ENCODE measurements at regions not wholly inside any gene's neighbourhood (a gene's known extent, or its start where the extent isn't known, plus 50 kb on each side); places are given as distances from the start of the nearest gene placed in this dataset.

GRCh38 chr6:47102331-47102730, 60.2 kb upstream of the ADGRF1 start:
- DNase-seq (no peak), ATAC-seq (no peak)
- H3K27ac Mint-ChIP-seq: no peak overlapping the region
- no peaks in the 10 kb centered on the region for H3K9me3 ChIP-seq (ENCODE audit: control insufficient read depth, low read length, poor library complexity, severe bottlenecking)
- no peaks in the 10 kb centered on the region for H3K27me3 Mint-ChIP-seq
- no peaks in the 10 kb centered on the region for H3K4me1 Mint-ChIP-seq
- H3K4me3 Mint-ChIP-seq: no peak overlapping the region
- H3K36me3 Mint-ChIP-seq (ENCODE audit: low read depth): no peaks in the 10 kb centered on the region

GRCh38 chr6:47098570-47098993, 56.5 kb upstream of the ADGRF1 start:
- Mint-ChIP-seq H3K27me3 (peaks cover 13% of the 10 kb centered on the region), H3K27ac (no peak overlapping the region)

GRCh38 chr6:47097092-47097945, 55.2 kb upstream of the ADGRF1 start:
- Mint-ChIP-seq H3K36me3 (ENCODE audit: low read depth) (no peaks in the 10 kb centered on the region), H3K4me1 (no peaks in the 10 kb centered on the region), H3K27ac (no peak overlapping the region), H3K27me3 (peaks cover 16% of the 10 kb centered on the region), H3K4me3 (no peak overlapping the region)
- H3K9me3 ChIP-seq (ENCODE audit: control insufficient read depth, low read length, poor library complexity, severe bottlenecking): no peaks in the 10 kb centered on the region
- DNase-seq (no peak), ATAC-seq (peak; percentile 52)

More at GRCh38 chr6:47098570-47098993, 56.5 kb upstream of the ADGRF1 start:
- Mint-ChIP-seq H3K4me1 (no peaks in the 10 kb centered on the region), H3K36me3 (ENCODE audit: low read depth) (no peaks in the 10 kb centered on the region), H3K4me3 (no peak overlapping the region)
- no peak for DNase-seq
- ATAC-seq: no peak
- no peaks in the 10 kb centered on the region for H3K9me3 ChIP-seq (ENCODE audit: control insufficient read depth, low read length, poor library complexity, severe bottlenecking)

GRCh38 chr6:47096211-47096895, 54.2 kb upstream of the ADGRF1 start:
- H3K4me3 Mint-ChIP-seq: no peak overlapping the region
- no peaks in the 10 kb centered on the region for H3K4me1 Mint-ChIP-seq
- H3K27ac Mint-ChIP-seq: no peak overlapping the region
- no peaks in the 10 kb centered on the region for H3K9me3 ChIP-seq (ENCODE audit: control insufficient read depth, low read length, poor library complexity, severe bottlenecking)
- H3K36me3 Mint-ChIP-seq (ENCODE audit: low read depth): no peaks in the 10 kb centered on the region
- ATAC-seq: no peak
- H3K27me3 Mint-ChIP-seq: peaks cover 16% of the 10 kb centered on the region
- no peak for DNase-seq

DNA sequence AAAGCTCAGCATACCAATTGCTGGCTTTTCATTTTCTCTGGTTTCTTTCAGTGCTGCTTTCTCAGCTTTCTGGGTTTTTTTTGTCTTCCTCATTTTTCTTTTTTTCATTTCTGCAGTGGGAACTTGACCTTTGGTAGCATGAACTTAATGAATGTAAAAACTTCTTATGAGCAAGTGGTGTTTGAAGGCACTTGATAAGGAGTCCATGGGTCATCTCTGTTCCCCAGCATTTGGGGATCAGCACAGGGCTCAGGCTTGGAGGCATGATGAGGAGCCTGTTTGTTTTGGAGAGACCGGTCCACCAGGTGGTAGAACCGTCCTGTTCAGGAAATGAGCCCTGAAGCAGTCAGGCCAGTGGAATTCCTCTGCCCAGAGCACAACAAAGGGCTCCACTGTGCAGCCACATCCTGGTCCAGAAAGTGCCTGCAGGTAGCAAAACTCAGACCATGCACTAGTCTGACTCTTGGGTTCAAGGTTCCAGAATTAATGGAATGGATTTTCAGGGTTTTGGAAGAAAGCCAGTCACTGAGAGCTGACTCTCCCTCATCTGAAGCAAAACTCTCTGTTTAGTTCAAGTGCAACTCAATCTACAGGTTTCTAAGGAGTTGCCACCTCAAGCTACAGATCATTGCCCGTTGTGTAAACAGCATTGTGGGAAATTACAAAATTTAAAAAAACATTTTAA, 52.3 kb upstream of the ADGRF1 start:
- H3K9me3 ChIP-seq (ENCODE audit: control insufficient read depth, low read length, poor library complexity, severe bottlenecking): no peaks in the 10 kb centered on the region
- DNase-seq (no peak), ATAC-seq (no peak)
- Mint-ChIP-seq H3K27ac (no peak overlapping the region), H3K36me3 (ENCODE audit: low read depth) (no peaks in the 10 kb centered on the region), H3K27me3 (peaks cover 16% of the 10 kb centered on the region), H3K4me3 (no peak overlapping the region), H3K4me1 (no peaks in the 10 kb centered on the region)

- no peaks in the 10 kb centered on the region for H3K9me3 ChIP-seq (ENCODE audit: control insufficient read depth, low read length, poor library complexity, severe bottlenecking)
- Mint-ChIP-seq H3K27ac (no peak overlapping the region), H3K36me3 (ENCODE audit: low read depth) (no peaks in the 10 kb centered on the region), H3K4me3 (no peak overlapping the region), H3K27me3 (peaks cover 16% of the 10 kb centered on the region), H3K4me1 (no peaks in the 10 kb centered on the region)
- DNase-seq (no peak), ATAC-seq (no peak)
Observed at GRCh38 chr6:47093169-47093568, 51.0 kb upstream of the ADGRF1 start.

GRCh38 chr6:47091886-47092668, 49.9 kb upstream of the ADGRF1 start:
- no peaks in the 10 kb centered on the region for H3K9me3 ChIP-seq (ENCODE audit: control insufficient read depth, low read length, poor library complexity, severe bottlenecking)
- Mint-ChIP-seq H3K36me3 (ENCODE audit: low read depth) (no peaks in the 10 kb centered on the region), H3K4me3 (no peak overlapping the region), H3K4me1 (no peaks in the 10 kb centered on the region), H3K27me3 (peaks cover 16% of the 10 kb centered on the region), H3K27ac (no peak overlapping the region)
- no peak for DNase-seq
- ATAC-seq: no peak

Data from T-helper 17 cell (primary cell).